ENCODE measurements at regions not wholly inside any gene's neighbourhood (a gene's known extent, or its start where the extent isn't known, plus 50 kb on each side); places are given as distances from the start of the nearest gene placed in this dataset.

DNA sequence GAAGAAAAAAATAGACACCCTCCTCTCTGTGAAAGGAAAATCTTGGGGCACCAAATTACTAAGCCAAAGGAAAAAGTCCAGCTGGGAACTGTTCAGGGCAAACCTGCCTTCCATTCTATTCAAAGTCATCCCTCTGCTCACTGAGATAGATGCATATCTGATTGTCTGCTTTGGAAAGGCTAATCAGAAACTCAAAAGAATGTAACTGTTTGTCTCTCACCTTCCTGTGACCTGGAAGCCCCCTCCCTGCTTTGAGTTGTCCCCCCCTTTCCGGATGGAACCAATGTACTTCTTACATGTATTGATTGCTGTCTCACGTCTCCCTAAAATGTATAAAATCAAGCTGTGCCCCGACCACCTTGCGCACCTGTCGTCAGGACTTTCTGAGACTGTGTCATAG is 216.0 kb upstream of the SOX1 start:
- DNase-seq (ENCODE audit: low spot score): no peak
- Histone ChIP-seq H3K9me3 (ENCODE audit: control insufficient read depth in 4 of 4, low read length in 3 of 4) (no peaks in the 10 kb centered on the region), H3K4me3 (ENCODE audit: low read depth in 1 of 3, low read length in 3 of 3) (no peak overlapping the region), H3K4me1 (ENCODE audit: control insufficient read depth in 4 of 4, insufficient read depth in 4 of 4, low read length in 3 of 4) (no peaks in the 10 kb centered on the region), H3K9ac (ENCODE audit: low read depth in 1 of 2, low read length in 2 of 2) (no peak overlapping the region), H3K27me3 (ENCODE audit: control insufficient read depth in 4 of 4, insufficient read depth in 4 of 4, low read length in 3 of 4) (no peaks in the 10 kb centered on the region), H3K36me3 (ENCODE audit: control insufficient read depth in 4 of 4, insufficient read depth in 3 of 4, low read depth in 1 of 4, low read length in 3 of 4) (no peaks in the 10 kb centered on the region), H3K27ac (ENCODE audit: low read depth in 1 of 2, low read length in 2 of 2) (no peak overlapping the region)
- 54% methylated on average over 5 of the region's 5 CpGs for WGBS
- no peak for TF ChIP-seq JUND (IDR thresholded peaks at IDR 0.05)
- no peak for TF ChIP-seq FOXA2 (IDR thresholded peaks at IDR 0.05)
- no peak for TF ChIP-seq EGR1 (IDR thresholded peaks at IDR 0.05; ENCODE audit: low read depth in 2 of 2)
- TF ChIP-seq HNF4G (IDR thresholded peaks at IDR 0.05): no peak
- no peak for TF ChIP-seq SP1 (IDR thresholded peaks at IDR 0.05)
- TF ChIP-seq, protein P1, sequence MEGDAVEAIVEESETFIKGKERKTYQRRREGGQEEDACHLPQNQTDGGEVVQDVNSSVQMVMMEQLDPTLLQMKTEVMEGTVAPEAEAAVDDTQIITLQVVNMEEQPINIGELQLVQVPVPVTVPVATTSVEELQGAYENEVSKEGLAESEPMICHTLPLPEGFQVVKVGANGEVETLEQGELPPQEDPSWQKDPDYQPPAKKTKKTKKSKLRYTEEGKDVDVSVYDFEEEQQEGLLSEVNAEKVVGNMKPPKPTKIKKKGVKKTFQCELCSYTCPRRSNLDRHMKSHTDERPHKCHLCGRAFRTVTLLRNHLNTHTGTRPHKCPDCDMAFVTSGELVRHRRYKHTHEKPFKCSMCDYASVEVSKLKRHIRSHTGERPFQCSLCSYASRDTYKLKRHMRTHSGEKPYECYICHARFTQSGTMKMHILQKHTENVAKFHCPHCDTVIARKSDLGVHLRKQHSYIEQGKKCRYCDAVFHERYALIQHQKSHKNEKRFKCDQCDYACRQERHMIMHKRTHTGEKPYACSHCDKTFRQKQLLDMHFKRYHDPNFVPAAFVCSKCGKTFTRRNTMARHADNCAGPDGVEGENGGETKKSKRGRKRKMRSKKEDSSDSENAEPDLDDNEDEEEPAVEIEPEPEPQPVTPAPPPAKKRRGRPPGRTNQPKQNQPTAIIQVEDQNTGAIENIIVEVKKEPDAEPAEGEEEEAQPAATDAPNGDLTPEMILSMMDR (IDR thresholded peaks at IDR 0.05; ENCODE audit: low read depth, low read length, missing input control): no peak
- TF ChIP-seq GABPA (IDR thresholded peaks at IDR 0.05 in 1 of 2, conservative IDR thresholded peaks at IDR 0.05 in 1 of 2): no peak
- TF ChIP-seq HNF4A (conservative IDR thresholded peaks at IDR 0.05): no peak
- TF ChIP-seq, protein P2, sequence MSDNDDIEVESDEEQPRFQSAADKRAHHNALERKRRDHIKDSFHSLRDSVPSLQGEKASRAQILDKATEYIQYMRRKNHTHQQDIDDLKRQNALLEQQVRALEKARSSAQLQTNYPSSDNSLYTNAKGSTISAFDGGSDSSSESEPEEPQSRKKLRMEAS (IDR thresholded peaks at IDR 0.05): no peak
- TF ChIP-seq YY1 (IDR thresholded peaks at IDR 0.05): no peak
- TF ChIP-seq NR2F2 (IDR thresholded peaks at IDR 0.05): no peak
- no peak for TF ChIP-seq RAD21 (IDR thresholded peaks at IDR 0.05)
- no peak for TF ChIP-seq FOXA1 (IDR thresholded peaks at IDR 0.05)
- no peak for TF ChIP-seq RXRA (IDR thresholded peaks at IDR 0.05)
- TF ChIP-seq, protein P3, sequence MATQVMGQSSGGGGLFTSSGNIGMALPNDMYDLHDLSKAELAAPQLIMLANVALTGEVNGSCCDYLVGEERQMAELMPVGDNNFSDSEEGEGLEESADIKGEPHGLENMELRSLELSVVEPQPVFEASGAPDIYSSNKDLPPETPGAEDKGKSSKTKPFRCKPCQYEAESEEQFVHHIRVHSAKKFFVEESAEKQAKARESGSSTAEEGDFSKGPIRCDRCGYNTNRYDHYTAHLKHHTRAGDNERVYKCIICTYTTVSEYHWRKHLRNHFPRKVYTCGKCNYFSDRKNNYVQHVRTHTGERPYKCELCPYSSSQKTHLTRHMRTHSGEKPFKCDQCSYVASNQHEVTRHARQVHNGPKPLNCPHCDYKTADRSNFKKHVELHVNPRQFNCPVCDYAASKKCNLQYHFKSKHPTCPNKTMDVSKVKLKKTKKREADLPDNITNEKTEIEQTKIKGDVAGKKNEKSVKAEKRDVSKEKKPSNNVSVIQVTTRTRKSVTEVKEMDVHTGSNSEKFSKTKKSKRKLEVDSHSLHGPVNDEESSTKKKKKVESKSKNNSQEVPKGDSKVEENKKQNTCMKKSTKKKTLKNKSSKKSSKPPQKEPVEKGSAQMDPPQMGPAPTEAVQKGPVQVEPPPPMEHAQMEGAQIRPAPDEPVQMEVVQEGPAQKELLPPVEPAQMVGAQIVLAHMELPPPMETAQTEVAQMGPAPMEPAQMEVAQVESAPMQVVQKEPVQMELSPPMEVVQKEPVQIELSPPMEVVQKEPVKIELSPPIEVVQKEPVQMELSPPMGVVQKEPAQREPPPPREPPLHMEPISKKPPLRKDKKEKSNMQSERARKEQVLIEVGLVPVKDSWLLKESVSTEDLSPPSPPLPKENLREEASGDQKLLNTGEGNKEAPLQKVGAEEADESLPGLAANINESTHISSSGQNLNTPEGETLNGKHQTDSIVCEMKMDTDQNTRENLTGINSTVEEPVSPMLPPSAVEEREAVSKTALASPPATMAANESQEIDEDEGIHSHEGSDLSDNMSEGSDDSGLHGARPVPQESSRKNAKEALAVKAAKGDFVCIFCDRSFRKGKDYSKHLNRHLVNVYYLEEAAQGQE (IDR thresholded peaks at IDR 0.05): no peak
- no peak for TF ChIP-seq ATF3 (IDR thresholded peaks at IDR 0.05)
- TF ChIP-seq ZBTB33 (IDR thresholded peaks at IDR 0.05): no peak
- TF ChIP-seq TAF1 (conservative IDR thresholded peaks at IDR 0.05): no peak

Data from liver (tissue), 8 donors.